Left renal cortex interstitium (tissue), 4 donors: ENCODE measurements at regions not wholly inside any gene's neighbourhood (a gene's known extent, or its start where the extent isn't known, plus 50 kb on each side); places are given as distances from the start of the nearest gene placed in this dataset.

Source experiments
- DNase-seq, 4 donors: peaks; one replicate each; pipeline ENCODE4 v3.0.0-alpha.2; 2013; ENCODE audit warnings: low read depth in 4 of 4, low spot score in 2 of 4, missing footprints in 1 of 4

- no peak for DNase-seq
These were observed 134.5 kb upstream of the CCDC68 start for GRCh38 chr18:55093808-55094207.

- DNase-seq = no peak
These were observed 134.0 kb upstream of the CCDC68 start for GRCh38 chr18:55093295-55093694.

GRCh38 chr18:55092166-55092565 is 132.9 kb upstream of the CCDC68 start:
- DNase-seq = no peak

GRCh38 chr18:55090564-55091188 is 131.4 kb upstream of the CCDC68 start:
- DNase-seq = no peak

GRCh38 chr18:55089610-55090009 is 130.3 kb upstream of the CCDC68 start:
- no peak for DNase-seq

- DNase-seq = no peak
These were observed 129.3 kb upstream of the CCDC68 start for GRCh38 chr18:55088561-55088960.

- DNase-seq = no peak
These were observed 128.7 kb upstream of the CCDC68 start for GRCh38 chr18:55088000-55088401.

GRCh38 chr18:55086906-55087305 is 127.6 kb upstream of the CCDC68 start:
- DNase-seq = no peak

- no peak for DNase-seq
These were observed 126.5 kb upstream of the CCDC68 start for GRCh38 chr18:55085557-55086285.

- no peak for DNase-seq
These were observed 125.3 kb upstream of the CCDC68 start for GRCh38 chr18:55084550-55084949.

GRCh38 chr18:55083461-55083860 is 124.2 kb upstream of the CCDC68 start:
- DNase-seq = no peak

GRCh38 chr18:55079481-55080355 is 120.5 kb upstream of the CCDC68 start:
- DNase-seq = no peak

GRCh38 chr18:55079067-55079466 is 119.8 kb upstream of the CCDC68 start:
- DNase-seq = no peak

- no peak for DNase-seq
These were observed 119.2 kb upstream of the CCDC68 start for GRCh38 chr18:55078303-55078932.

GRCh38 chr18:55076643-55077218 is 117.5 kb upstream of the CCDC68 start:
- DNase-seq = no peak

GRCh38 chr18:55073834-55074233 is 114.6 kb upstream of the CCDC68 start:
- no peak for DNase-seq

- no peak for DNase-seq
These were observed 113.9 kb upstream of the CCDC68 start for GRCh38 chr18:55073116-55073515.

GRCh38 chr18:55072698-55073097 is 113.4 kb upstream of the CCDC68 start:
- DNase-seq = no peak

GRCh38 chr18:55072181-55072580 is 112.9 kb upstream of the CCDC68 start:
- DNase-seq = no peak

GRCh38 chr18:55069497-55069896 is 110.2 kb upstream of the CCDC68 start:
- no peak for DNase-seq

GRCh38 chr18:55064760-55065159 is 105.5 kb upstream of the CCDC68 start:
- no peak for DNase-seq
